Tibial nerve (tissue), 4 donors: ENCODE measurements at regions not wholly inside any gene's neighbourhood (a gene's known extent, or its start where the extent isn't known, plus 50 kb on each side); places are given as distances from the start of the nearest gene placed in this dataset.

Experiments used
- DNase-seq, 2 donors: peaks; one replicate each; pipeline ENCODE4 v3.0.0-alpha.2; 2019; ENCODE audit warnings: low spot score in 2 of 2
- H3K27ac ChIP-seq, 4 donors: fragments of 200-600 bp; sonication (generic) in 3 of 4; one replicate each; pipeline ENCODE4 v1.5.1; 2017 to 2019; ENCODE audit warnings: mild to moderate bottlenecking in 1 of 4
- H3K27me3 ChIP-seq, 2 donors: fragments of 200-600 bp; sonication (generic) in 1 of 2; one replicate each; pipeline versions ENCODE4 v1.5.1 to v1.6.0; 2017 to 2019
- H3K36me3 ChIP-seq, 3 donors: fragments of 200-600 bp; sonication (generic); one replicate each; pipeline ENCODE4 v1.5.1; 2018 to 2019
- H3K4me1 ChIP-seq, 4 donors: fragments of 200-600 bp; sonication (generic) in 3 of 4; one replicate each; pipeline ENCODE4 v1.5.1; 2017 to 2019
- H3K4me3 ChIP-seq, 4 donors: fragments of 200-600 bp; sonication (generic) in 3 of 4; one replicate each; pipeline ENCODE4 v1.5.1; 2017 to 2019; ENCODE audit warnings: mild to moderate bottlenecking in 1 of 4, moderate library complexity in 1 of 4
- H3K9me3 ChIP-seq, 4 donors: fragments of 200-600 bp; sonication (generic) in 3 of 4; one replicate each; pipeline ENCODE4 v1.5.1; 2017 to 2019
- CTCF ChIP-seq, 5 experiments: fragments of 200-600 bp in 3 of 5; fragments of 450-650 bp in 2 of 5; sonication (generic) in 3 of 5; IDR thresholded peaks; one replicate each; pipeline ENCODE4 v1.5.1; 2016 to 2019; ENCODE audit warnings: antibody characterized with exemption in 5 of 5, mild to moderate bottlenecking in 3 of 5, moderate library complexity in 2 of 5
- EP300 ChIP-seq, 2 donors: sonication (generic); formaldehyde crosslinking; IDR thresholded peaks; one replicate each; pipeline ENCODE4 v1.6.1; 2017; ENCODE audit warnings: antibody characterized with exemption in 2 of 2, mild to moderate bottlenecking in 1 of 2
- POLR2A ChIP-seq, 2 donors: fragments of 450-650 bp; IDR thresholded peaks; one replicate each; pipeline ENCODE4 v1.6.1; 2017; ENCODE audit warnings: antibody characterized with exemption in 2 of 2, mild to moderate bottlenecking in 2 of 2, moderate library complexity in 2 of 2
- WGBS, 2 donors: methylation state at CpG; one replicate each; pipeline ENCODE4 v1.1.5; 2018; 5-methylcytosine and 5-hydroxymethylcytosine counted together

GRCh38 chr4:24080871-24081270 is 191.0 kb upstream of the PPARGC1A start:
- no peak overlapping the region for H3K4me3 ChIP-seq
- H3K36me3 ChIP-seq, result no peaks in the 10 kb centered on the region
- 95 to 99% methylated on average over 2 of the region's 2 CpGs for WGBS, 2 donors
- TF ChIP-seq POLR2A (IDR thresholded peaks at IDR 0.05) (no peak), CTCF (IDR thresholded peaks at IDR 0.05) (no peak), EP300 (IDR thresholded peaks at IDR 0.05) (no peak)
- H3K4me1 ChIP-seq, result no peaks in the 10 kb centered on the region
- H3K9me3 ChIP-seq, result no peaks in the 10 kb centered on the region
- H3K27ac ChIP-seq, result no peak overlapping the region
- H3K27me3 ChIP-seq, result no peaks in the 10 kb centered on the region
- DNase-seq, result no peak

- WGBS, 2 donors, result 87 to 91% methylated on average over 2 of the region's 2 CpGs
- TF ChIP-seq POLR2A (IDR thresholded peaks at IDR 0.05) (no peak), EP300 (IDR thresholded peaks at IDR 0.05) (no peak), CTCF (IDR thresholded peaks at IDR 0.05) (no peak)
- no peaks in the 10 kb centered on the region for H3K36me3 ChIP-seq
- no peak for DNase-seq
- no peak overlapping the region for H3K27ac ChIP-seq
- H3K4me3 ChIP-seq, result no peak overlapping the region
- H3K9me3 ChIP-seq, result no peaks in the 10 kb centered on the region
- H3K4me1 ChIP-seq, result no peaks in the 10 kb centered on the region
- no peaks in the 10 kb centered on the region for H3K27me3 ChIP-seq
Measured at GRCh38 chr4:24078347-24078962, 188.6 kb upstream of the PPARGC1A start.

DNA sequence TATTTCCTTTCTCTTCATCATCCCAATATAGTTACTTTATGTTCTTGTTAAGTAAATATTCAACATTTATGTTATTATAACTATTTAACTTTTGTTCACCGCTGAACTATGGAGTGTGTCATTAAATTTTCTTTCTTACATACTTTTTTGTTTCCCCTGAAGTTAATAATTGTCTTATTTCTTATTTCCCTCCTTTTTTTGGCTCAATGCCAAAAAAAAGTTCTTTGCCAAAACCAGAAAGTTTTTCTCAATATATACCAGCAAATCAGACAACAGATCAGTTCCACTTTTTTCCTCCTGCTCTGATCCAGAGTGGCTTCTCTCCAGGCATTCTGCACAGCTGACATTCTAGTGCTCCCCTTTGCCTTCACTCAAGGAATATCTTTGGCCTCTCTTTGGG is 187.0 kb upstream of the PPARGC1A start:
- no peaks in the 10 kb centered on the region for H3K4me1 ChIP-seq
- no peaks in the 10 kb centered on the region for H3K36me3 ChIP-seq
- no peak for TF ChIP-seq EP300 (IDR thresholded peaks at IDR 0.05)
- no peak for TF ChIP-seq POLR2A (IDR thresholded peaks at IDR 0.05)
- TF ChIP-seq CTCF (IDR thresholded peaks at IDR 0.05), result no peak
- DNase-seq, result no peak
- H3K9me3 ChIP-seq, result no peaks in the 10 kb centered on the region
- H3K27me3 ChIP-seq, result no peaks in the 10 kb centered on the region
- whole genome bisulfite sequencing, 2 donors, result 74 to 76% methylated on average over 1 of the region's 1 CpG
- no peak overlapping the region for H3K27ac ChIP-seq
- no peak overlapping the region for H3K4me3 ChIP-seq

GRCh38 chr4:24073948-24074347 is 184.1 kb upstream of the PPARGC1A start:
- Histone ChIP-seq H3K4me1 (no peaks in the 10 kb centered on the region), H3K27ac (no peak overlapping the region), H3K9me3 (no peaks in the 10 kb centered on the region), H3K36me3 (no peaks in the 10 kb centered on the region), H3K27me3 (no peaks in the 10 kb centered on the region), H3K4me3 (no peak overlapping the region)
- 92 to 93% methylated on average over 7 of the region's 7 CpGs for WGBS, 2 donors
- TF ChIP-seq EP300 (IDR thresholded peaks at IDR 0.05) (no peak), POLR2A (IDR thresholded peaks at IDR 0.05) (no peak), CTCF (IDR thresholded peaks at IDR 0.05) (no peak)
- no peak for DNase-seq

DNA sequence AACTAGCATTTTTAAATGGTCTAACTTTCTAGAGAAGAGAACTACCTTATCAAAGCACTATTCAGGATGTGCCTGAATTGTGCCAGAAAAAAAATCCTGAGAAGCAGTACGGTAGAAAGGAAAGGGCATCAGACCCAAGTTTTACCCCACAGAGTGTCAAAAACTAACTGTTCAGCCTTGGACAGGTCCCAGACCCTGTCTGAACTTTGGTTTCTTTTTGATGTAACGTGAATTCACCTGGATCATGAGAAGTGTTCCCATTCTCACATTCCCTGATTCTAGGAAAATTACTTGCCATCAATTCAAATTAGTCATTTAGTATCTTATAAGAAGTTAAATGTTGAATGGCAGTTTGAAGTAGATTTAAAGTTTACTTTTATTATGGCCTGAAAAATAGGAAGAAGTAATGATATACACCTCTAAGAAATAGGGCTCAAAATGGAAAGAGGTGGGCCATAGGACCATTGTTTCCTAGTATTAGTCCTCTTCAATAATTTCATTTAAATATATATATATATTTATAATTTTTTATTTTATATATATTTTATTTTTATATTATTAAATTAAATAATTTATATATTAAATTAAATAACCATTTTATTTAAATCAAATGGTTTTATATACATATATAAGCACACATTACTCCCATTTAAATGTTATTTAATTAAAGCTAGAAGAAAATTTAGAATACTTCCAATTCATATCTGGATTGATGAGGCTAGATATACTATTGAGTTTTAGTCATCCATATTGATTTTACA is 181.9 kb upstream of the PPARGC1A start:
- Histone ChIP-seq H3K27me3 (no peaks in the 10 kb centered on the region), H3K4me3 (no peak overlapping the region), H3K27ac (no peak overlapping the region), H3K36me3 (no peaks in the 10 kb centered on the region), H3K9me3 (no peaks in the 10 kb centered on the region), H3K4me1 (no peaks in the 10 kb centered on the region)
- no peak for DNase-seq
- 84 to 91% methylated on average over 2 of the region's 2 CpGs for WGBS, 2 donors
- TF ChIP-seq POLR2A (IDR thresholded peaks at IDR 0.05) (no peak), CTCF (IDR thresholded peaks at IDR 0.05) (no peak), EP300 (IDR thresholded peaks at IDR 0.05) (no peak)
